Body of pancreas (tissue), 4 donors: ENCODE measurements at regions not wholly inside any gene's neighbourhood (a gene's known extent, or its start where the extent isn't known, plus 50 kb on each side); places are given as distances from the start of the nearest gene placed in this dataset.
"Not testable (repeated sequence)": the region's sequence is repeated elsewhere in the genome, so short reads cannot be mapped to it uniquely, and the experiment has no call there.

Experiments used
- ATAC-seq: fragments of 150-250 bp; one replicate; pipeline ENCODE4 v1.9.1; 2016
- DNase-seq, 4 donors: peaks; one replicate each; pipeline ENCODE4 v3.0.0-alpha.2; 2019
- H3K27ac ChIP-seq, 4 donors: fragments of 200-600 bp; sonication (generic); 1 replicate in 3 of 4; 2 replicates in 1 of 4; pipeline versions ENCODE4 v1.5.1 to v1.6.1; 2016 to 2019; ENCODE audit warnings: mild to moderate bottlenecking in 1 of 4, mixed read lengths in 1 of 4, moderate library complexity in 1 of 4
- H3K27me3 ChIP-seq, 2 donors: fragments of 200-600 bp; sonication (generic); one replicate each; pipeline ENCODE4 v1.6.0; 2016; ENCODE audit warnings: mild to moderate bottlenecking in 1 of 2
- H3K36me3 ChIP-seq, 2 donors: fragments of 200-600 bp; sonication (generic); replicated peaks in 1 of 2; 2 replicates each; pipeline ENCODE4 v1.5.1; 2016; ENCODE audit warnings: low read depth in 2 of 2; ENCODE audit not compliant: insufficient read depth in 1 of 2
- H3K4me1 ChIP-seq: fragments of 200-600 bp; sonication (generic); one replicate; pipeline ENCODE4 v1.6.0; 2016
- H3K4me3 ChIP-seq, 2 donors: fragments of 200-600 bp; sonication (generic); 1 replicate in 1 of 2; 2 replicates in 1 of 2; pipeline ENCODE4 v1.5.1; 2016 to 2019
- H3K9me3 ChIP-seq, 3 donors: fragments of 200-600 bp; sonication (generic); 1 replicate in 2 of 3; 2 replicates in 1 of 3; pipeline ENCODE4 v1.5.1; 2016
- CTCF ChIP-seq, 7 experiments: fragments of 450-650 bp in 4 of 7; fragments of 200-600 bp in 3 of 7; sonication (generic) in 3 of 7; IDR thresholded peaks; one replicate each; pipeline ENCODE4 v1.5.1; 2016 to 2019; ENCODE audit warnings: antibody characterized with exemption in 7 of 7
- POLR2A ChIP-seq, 3 donors: fragments of 450-650 bp; IDR thresholded peaks; one replicate each; pipeline ENCODE4 v1.6.1; 2016; ENCODE audit warnings: antibody characterized with exemption in 3 of 3, mild to moderate bottlenecking in 2 of 3
- WGBS, 2 donors: methylation state at CpG; one replicate each; pipeline ENCODE4 v1.1.5; 2017; 5-methylcytosine and 5-hydroxymethylcytosine counted together
- intact Hi-C: fragments of 100-400 bp; cut with DNase I; formaldehyde crosslinking; loops from one replicate; pipeline ENCODE4 v1.15.1; 2023

- H3K36me3 ChIP-seq, H3K4me3 ChIP-seq, ATAC-seq, H3K4me1 ChIP-seq, intact Hi-C loops, DNase-seq, H3K27me3 ChIP-seq, H3K27ac ChIP-seq: not testable (repeated sequence)
- peaks cover 0 to 34% (median 0%) of the 10 kb centered on the region in 3 donors for H3K9me3 ChIP-seq
- WGBS, 2 donors = 45 to 53% methylated on average over 13 of the region's 13 CpGs
These were observed 4492.7 kb upstream of the OR11H1 start for GRCh38 chr22:11035031-11035873.

- H3K9me3 ChIP-seq = peaks cover 0 to 37% (median 0%) of the 10 kb centered on the region in 3 donors
- ATAC-seq, H3K4me3 ChIP-seq, H3K36me3 ChIP-seq, H3K27ac ChIP-seq, H3K27me3 ChIP-seq, intact Hi-C loops, H3K4me1 ChIP-seq, DNase-seq: not testable (repeated sequence)
- WGBS, 2 donors = 36 to 41% methylated on average over 1 of the region's 1 CpG
These were observed 4490.7 kb upstream of the OR11H1 start for GRCh38 chr22:11037314-11037713.

GRCh38 chr22:11037814-11038213 is 4490.2 kb upstream of the OR11H1 start:
- H3K27me3 ChIP-seq, H3K27ac ChIP-seq, intact Hi-C loops, H3K36me3 ChIP-seq, ATAC-seq, DNase-seq, H3K4me1 ChIP-seq, H3K4me3 ChIP-seq: not testable (repeated sequence)
- H3K9me3 ChIP-seq = peaks cover 0 to 38% (median 0%) of the 10 kb centered on the region in 3 donors
- 25 to 39% methylated on average over 2 of the region's 2 CpGs for WGBS, 2 donors

- H3K4me3 ChIP-seq, H3K4me1 ChIP-seq, H3K36me3 ChIP-seq, H3K27me3 ChIP-seq, DNase-seq, H3K27ac ChIP-seq, intact Hi-C loops, ATAC-seq: not testable (repeated sequence)
- H3K9me3 ChIP-seq = peaks cover 0 to 34% (median 0%) of the 10 kb centered on the region in 3 donors
- 57 to 60% methylated on average over 7 of the region's 7 CpGs for WGBS, 2 donors
These were observed 4489.2 kb upstream of the OR11H1 start for GRCh38 chr22:11038786-11039185.

- H3K27me3 ChIP-seq, ATAC-seq, intact Hi-C loops, H3K27ac ChIP-seq, H3K4me3 ChIP-seq, H3K36me3 ChIP-seq, H3K4me1 ChIP-seq, DNase-seq: not testable (repeated sequence)
- peaks cover 0 to 24% (median 0%) of the 10 kb centered on the region in 3 donors for H3K9me3 ChIP-seq
- WGBS, 2 donors = 41 to 43% methylated on average over 9 of the region's 9 CpGs
These were observed 4486.6 kb upstream of the OR11H1 start for GRCh38 chr22:11041416-11041815.

GRCh38 chr22:11042116-11042515 is 4485.9 kb upstream of the OR11H1 start:
- Histone ChIP-seq H3K4me1 (no peaks in the 10 kb centered on the region), H3K9me3 (peaks cover 0 to 19% (median 0%) of the 10 kb centered on the region in 3 donors), H3K36me3 (no peaks in the 10 kb centered on the region), H3K27me3 (no peaks in the 10 kb centered on the region), H3K4me3 (no peak overlapping the region), H3K27ac (no peak overlapping the region)
- TF ChIP-seq POLR2A (IDR thresholded peaks at IDR 0.05) (no peak), CTCF (IDR thresholded peaks at IDR 0.05) (no peak)
- 22 to 26% methylated on average over 6 of the region's 6 CpGs for WGBS, 2 donors
- no peak for ATAC-seq
- DNase-seq = no peak
- intact Hi-C loops = no loop called here

GRCh38 chr22:11043289-11043688 is 4484.7 kb upstream of the OR11H1 start:
- H3K27me3 ChIP-seq, H3K9me3 ChIP-seq, H3K4me3 ChIP-seq, H3K4me1 ChIP-seq, H3K36me3 ChIP-seq, ATAC-seq, intact Hi-C loops, H3K27ac ChIP-seq, DNase-seq: not testable (repeated sequence)

- DNase-seq, H3K4me1 ChIP-seq, H3K36me3 ChIP-seq, ATAC-seq, H3K27ac ChIP-seq, H3K4me3 ChIP-seq, intact Hi-C loops, H3K9me3 ChIP-seq, H3K27me3 ChIP-seq: not testable (repeated sequence)
- 72 to 80% methylated on average over 1 of the region's 1 CpG for WGBS, 2 donors
These were observed 4479.1 kb upstream of the OR11H1 start for GRCh38 chr22:11048884-11049283.

- WGBS, 2 donors = 68% methylated on average over 10 of the region's 11 CpGs
- H3K4me1 ChIP-seq, intact Hi-C loops, H3K36me3 ChIP-seq, DNase-seq, ATAC-seq, H3K27ac ChIP-seq, H3K27me3 ChIP-seq, H3K4me3 ChIP-seq: not testable (repeated sequence)
- peaks cover 0 to 10% (median 0%) of the 10 kb centered on the region in 3 donors for H3K9me3 ChIP-seq
These were observed 4477.8 kb upstream of the OR11H1 start for GRCh38 chr22:11050226-11050625.

GRCh38 chr22:11051401-11052112 is 4476.4 kb upstream of the OR11H1 start:
- H3K27me3 ChIP-seq, H3K36me3 ChIP-seq, H3K27ac ChIP-seq, H3K4me3 ChIP-seq, DNase-seq, intact Hi-C loops, H3K4me1 ChIP-seq: not testable (repeated sequence)
- H3K9me3 ChIP-seq = peaks cover 0 to 15% (median 0%) of the 10 kb centered on the region in 3 donors
- WGBS, 2 donors = 41 to 59% methylated on average over 9 of the region's 9 CpGs
- peak; percentile 9 for ATAC-seq
